Testis (tissue), 2 donors: ENCODE measurements at regions not wholly inside any gene's neighbourhood (a gene's known extent, or its start where the extent isn't known, plus 50 kb on each side); places are given as distances from the start of the nearest gene placed in this dataset.

Source experiments
- POLR2A ChIP-seq: fragments of 450-650 bp; IDR thresholded peaks from one replicate; pipeline ENCODE4 v1.6.1; 2017; ENCODE audit warnings: antibody characterized with exemption, mild to moderate bottlenecking, moderate library complexity
- TF ChIP-seq, protein P1 (sequence below), 3 experiments: fragments of 450-650 bp in 2 of 3; fragments of 200-600 bp in 1 of 3; sonication (generic) in 1 of 3; IDR thresholded peaks; one replicate each; pipeline ENCODE4 v1.5.1; 2016 to 2019; ENCODE audit warnings: antibody characterized with exemption in 3 of 3, mild to moderate bottlenecking in 2 of 3, moderate library complexity in 1 of 3

DNA sequence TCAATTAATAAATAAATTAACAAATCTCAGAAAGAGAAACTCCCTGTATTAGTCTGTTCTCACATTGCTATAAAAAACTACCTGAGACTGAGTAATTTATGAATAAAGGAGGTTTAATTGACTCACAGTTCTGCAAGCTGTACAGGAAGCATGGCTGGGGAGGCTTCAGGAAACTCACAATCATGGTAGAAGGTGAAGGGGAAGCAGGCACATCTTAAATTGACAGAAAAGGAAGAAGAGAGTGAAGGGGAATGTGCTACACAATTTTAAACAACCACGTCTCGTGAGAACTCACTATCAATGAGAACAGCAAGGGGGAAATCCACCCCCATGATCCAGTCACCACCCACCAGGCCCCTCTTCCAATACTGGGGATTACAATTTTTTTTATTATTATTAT is 358.3 kb upstream of the KIAA1217 start:
- TF ChIP-seq, protein P1, sequence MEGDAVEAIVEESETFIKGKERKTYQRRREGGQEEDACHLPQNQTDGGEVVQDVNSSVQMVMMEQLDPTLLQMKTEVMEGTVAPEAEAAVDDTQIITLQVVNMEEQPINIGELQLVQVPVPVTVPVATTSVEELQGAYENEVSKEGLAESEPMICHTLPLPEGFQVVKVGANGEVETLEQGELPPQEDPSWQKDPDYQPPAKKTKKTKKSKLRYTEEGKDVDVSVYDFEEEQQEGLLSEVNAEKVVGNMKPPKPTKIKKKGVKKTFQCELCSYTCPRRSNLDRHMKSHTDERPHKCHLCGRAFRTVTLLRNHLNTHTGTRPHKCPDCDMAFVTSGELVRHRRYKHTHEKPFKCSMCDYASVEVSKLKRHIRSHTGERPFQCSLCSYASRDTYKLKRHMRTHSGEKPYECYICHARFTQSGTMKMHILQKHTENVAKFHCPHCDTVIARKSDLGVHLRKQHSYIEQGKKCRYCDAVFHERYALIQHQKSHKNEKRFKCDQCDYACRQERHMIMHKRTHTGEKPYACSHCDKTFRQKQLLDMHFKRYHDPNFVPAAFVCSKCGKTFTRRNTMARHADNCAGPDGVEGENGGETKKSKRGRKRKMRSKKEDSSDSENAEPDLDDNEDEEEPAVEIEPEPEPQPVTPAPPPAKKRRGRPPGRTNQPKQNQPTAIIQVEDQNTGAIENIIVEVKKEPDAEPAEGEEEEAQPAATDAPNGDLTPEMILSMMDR (IDR thresholded peaks at IDR 0.05): no peak
- TF ChIP-seq POLR2A: no peak
